GM21367 (cell line): ENCODE measurements at regions not wholly inside any gene's neighbourhood (a gene's known extent, or its start where the extent isn't known, plus 50 kb on each side); places are given as distances from the start of the nearest gene placed in this dataset.

Experiments
- ATAC-seq: cut with Tn5 transposase; IDR thresholded peaks from one replicate; pipeline ENCODE4 v1.9.1; 2021; ENCODE audit not compliant: unreplicated experiment

DNA sequence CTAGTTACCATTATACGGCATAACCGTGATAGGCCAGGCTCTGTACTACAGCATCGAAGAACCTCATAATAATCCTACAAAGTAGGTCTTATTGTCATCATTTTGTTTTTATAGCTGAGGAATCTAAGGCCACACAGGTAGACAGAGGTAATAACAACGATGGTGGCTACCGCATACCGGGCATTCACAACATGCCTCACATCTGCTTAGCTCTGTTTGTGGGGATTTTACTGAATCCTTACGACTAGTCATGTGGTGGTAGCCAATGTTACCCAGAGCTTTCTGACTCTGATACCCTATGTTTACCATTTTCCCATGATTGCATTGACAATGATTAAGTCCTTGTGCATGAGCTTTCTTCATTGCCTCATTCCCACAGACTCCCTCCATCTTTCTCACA, 269.4 kb downstream of the TCF7L2 start:
- no peak for ATAC-seq

DNA sequence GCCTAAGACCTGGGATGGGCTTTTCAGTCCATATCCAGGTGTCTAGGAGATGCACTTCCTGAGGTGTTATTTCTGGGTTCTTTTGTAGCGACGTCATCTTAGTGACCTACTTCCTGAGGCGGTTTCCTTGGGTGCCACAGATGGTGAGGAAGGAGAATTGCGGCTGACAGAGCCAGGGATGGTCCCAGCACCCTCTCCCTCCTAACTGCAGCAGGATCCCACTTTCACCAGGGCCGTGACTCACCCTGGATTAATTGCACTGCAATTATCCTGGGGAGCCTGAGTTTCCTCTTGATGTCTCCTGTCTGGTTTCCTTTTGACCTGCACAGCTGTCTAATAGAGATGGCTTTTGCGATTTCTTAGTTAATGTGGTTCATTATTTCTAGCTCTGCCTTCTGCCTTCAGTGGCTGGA, 271.7 kb downstream of the TCF7L2 start:
- ATAC-seq = no peak

DNA sequence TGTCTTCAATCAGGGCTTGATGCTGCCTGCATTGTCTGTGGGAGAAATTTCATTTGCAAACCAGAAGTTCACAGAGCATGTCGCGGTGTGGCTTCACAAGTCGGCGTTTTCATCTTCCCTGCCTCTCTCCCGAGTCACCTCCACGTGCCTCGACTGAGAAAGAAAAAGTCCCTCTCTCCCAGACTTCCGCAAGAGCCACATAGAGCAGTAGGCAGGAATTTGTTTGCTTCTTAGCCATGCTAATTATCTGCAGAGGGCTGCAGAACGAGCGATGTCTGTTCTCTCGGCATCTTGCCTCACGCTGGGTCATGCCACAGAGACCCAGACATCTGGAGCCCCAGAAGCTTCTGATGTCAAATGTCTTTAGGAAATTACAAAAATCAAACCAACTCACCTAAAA, 272.2 kb downstream of the TCF7L2 start:
- ATAC-seq = no peak

DNA sequence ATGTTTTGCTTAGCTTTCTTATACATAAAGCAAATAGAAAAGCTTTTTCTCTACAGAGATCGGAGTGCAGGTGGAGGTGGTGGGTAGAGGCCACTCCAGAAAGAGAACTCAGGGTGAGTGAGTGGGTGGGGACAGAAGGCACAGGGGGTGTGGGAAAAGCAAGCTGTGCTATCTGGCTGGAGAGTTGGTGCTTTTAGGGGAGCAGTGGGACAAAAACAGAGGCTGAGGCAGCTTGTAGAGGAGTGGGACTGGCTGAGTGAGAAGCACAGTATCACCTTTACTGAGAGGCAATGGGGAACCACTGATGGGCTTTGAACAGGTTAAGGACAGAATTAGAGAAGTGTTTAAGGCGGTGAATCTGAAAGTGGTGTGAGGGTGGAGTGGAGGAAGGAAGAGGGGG, 275.3 kb downstream of the TCF7L2 start:
- ATAC-seq = no peak

DNA sequence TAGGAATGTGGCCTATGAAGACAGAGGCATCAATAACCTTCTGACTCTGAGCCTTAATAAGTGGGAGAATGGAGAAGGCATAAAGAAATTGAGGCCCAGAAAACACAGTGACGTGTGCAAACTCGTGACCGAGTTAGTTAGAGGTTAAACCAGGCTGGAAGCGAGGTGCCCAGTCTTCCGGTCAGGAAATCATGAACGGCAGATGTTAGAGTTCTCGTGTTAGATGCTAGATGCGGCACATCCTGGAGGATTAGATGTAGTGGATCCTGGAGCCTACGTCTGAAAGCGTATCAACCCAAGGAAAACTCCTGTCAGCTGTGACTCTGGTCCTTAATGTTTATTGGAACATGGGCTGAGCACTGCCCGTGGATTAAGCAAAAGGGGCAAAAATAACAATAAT, 275.9 kb downstream of the TCF7L2 start:
- ATAC-seq = no peak

DNA sequence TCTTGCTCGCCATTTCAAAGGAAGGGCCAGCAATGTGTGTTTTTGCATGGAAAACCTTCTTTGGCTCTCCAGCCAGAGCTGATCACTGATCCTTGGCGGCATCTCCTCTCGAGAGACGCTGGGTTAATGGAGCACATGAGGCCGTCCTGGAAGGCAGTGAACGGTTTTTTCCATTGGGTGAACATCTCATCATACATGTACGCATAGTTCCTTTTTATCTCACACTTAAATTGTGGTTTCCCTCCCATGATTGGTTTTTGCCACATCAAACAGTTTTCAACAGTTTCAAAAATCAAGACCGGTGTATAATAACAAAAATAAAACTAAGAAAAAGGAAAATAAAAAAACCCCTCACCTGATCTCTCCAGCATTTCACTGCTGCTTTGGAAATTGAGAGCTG, 276.4 kb downstream of the TCF7L2 start:
- ATAC-seq = no peak

DNA sequence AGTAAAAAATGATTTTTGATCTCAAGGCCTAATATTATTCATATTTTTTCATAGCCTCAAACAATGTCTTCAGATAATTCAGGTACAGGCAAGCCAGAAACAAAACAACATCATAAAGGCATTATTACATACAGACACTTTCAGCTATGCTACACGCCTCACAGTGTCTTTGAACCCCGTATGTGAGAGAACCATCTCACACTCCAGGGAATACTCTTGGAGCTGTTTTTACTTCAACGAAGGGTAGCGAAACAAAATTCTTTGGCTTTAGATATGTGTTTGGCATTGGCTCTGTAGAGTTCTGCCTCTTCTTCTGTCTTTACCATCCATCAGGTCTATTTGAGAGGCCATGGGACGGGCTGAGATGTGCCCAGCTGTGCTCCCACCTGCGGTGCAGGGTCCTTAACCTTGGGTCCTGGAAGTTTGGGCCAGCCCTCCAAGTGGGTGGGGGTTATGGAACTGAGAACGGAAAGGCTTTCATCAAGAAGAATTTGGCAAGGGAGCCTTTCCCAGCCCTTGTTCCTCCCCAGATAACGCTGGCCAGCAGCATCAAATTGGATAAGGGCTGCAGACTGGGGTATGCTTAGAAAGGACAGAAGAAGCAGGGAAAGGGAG, 276.9 kb downstream of the TCF7L2 start:
- no peak for ATAC-seq

DNA sequence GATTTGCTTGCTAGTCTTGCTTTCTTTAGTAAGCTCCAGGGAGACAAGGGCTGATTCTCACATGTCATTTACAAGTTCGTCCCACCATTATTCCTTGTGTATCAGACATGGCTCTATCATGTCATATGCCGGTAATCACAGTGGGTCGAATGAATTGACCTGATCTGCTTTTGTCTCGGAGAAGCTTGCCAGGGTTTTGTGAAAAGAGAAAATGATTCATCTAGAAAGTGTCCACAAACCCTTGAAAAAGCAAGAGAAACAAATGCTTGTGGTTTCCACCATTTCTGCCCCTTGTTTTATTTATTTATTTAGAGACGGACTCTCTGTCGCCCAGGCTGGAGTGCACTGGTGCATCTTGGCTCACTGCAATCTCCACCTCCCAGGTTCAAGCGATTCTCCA, 278.5 kb downstream of the TCF7L2 start:
- ATAC-seq = no peak

DNA sequence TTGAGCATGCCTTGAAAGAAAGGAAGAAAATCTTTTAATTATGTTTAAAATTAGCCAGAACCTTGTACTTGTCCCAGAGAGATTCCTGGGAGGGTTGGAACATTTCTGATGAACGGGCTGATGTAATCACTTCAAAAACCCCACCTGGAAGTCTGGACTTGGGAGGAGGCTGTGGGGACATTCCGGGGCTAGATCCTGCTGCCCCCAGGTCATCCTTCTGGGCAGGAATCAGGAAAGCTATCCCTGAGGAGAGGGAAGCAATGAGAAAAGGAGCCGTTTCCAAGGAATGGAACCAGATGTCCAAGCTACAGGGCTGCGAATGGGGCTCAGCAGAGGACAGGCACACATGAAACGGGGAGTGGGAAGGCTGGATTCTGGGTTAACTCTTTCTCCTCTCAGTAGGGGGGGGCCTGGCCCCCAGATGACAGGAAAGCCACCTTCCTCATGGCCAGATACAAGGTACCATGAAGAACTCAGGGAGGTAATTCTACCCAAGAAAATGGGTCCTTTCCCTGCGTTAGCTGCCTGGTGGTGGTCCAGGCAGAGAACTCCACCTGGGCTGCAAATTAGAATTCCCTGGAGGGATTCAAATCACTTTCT, 280.1 kb downstream of the TCF7L2 start:
- ATAC-seq = no peak

DNA sequence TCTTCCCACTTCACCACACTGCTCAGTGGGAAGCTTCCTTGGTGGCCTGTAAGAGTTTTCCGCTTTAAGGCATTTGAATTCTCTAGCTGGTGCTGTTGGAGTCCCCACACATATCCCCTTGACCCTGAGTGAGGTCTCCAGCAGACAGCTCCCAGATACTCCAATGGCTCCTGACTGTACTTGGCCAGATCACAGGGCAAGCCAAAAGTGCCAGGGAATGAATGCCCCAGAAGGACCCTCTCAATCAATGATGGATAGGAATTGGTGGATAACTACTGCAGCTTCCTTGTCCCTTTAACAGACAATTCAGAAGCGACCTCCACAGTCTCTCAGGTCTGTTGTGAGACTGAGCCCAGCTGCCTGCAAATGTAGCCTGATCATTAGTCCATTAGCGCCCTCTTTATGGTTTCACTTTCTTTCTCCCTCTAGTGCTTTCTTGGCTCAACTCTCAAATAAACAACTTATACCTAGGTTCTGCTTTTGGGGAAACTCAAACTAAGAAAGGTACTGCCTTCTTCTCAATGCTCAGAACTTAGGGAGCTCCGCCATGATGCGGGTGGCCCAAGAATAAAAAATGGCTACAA, 283.0 kb downstream of the TCF7L2 start:
- ATAC-seq = peak; percentile 77

DNA sequence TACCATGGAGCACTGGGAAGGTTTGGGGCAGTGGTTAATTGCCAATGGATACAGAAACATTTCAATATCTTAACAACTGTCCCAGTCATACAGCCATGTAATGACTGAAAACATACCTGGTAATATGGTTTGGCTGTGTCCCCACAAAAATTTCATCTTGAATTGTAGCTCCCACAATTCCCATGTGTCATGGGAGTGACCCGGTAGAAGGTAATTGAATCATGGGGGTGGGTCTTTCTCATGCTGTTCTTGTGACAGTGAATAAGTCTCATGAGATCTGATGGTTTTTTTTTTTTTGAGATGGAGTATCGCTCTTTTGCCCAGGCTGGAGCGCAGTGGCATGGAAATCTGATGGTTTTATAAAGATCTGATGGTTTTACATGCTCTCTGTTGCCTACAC, 284.4 kb downstream of the TCF7L2 start:
- ATAC-seq = no peak

DNA sequence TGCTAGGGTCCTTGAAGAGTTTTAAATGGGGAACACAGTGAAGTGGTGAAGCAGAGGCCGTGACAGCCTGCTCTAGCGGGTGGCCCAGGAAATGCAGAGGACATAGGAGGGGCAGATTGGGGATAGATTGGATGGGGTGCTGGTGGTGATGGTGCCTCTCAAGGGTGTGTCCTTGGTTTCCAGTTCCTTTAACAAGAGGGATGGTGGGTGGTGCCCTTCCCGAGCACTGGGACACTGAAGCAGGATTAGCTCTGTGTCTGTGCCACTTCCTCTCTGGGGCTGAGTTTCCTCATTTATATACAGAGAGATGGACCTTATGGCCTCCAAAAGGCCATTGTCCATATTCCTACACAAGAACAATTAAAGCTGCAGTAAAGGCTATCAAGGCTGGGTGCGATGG, 285.5 kb downstream of the TCF7L2 start:
- no peak for ATAC-seq

DNA sequence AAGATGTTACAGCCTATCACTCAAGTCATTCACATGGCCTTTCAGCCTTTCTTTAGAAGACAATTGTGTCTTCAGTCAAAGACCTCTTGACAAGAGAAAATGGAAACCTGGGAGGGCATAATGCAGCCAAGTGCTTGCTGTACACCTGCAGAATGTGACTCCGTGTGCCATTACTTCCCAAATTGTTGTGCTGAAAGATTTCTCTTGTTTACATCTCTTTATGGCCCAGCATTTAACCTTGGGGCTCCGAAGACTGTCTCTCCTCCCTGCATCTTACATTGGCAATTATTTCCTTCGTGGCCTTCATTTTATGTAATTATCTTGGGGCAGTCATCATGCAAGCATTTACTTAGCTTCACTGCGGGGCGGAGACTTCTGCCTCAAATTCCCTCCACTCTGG, 287.0 kb downstream of the TCF7L2 start:
- no peak for ATAC-seq

DNA sequence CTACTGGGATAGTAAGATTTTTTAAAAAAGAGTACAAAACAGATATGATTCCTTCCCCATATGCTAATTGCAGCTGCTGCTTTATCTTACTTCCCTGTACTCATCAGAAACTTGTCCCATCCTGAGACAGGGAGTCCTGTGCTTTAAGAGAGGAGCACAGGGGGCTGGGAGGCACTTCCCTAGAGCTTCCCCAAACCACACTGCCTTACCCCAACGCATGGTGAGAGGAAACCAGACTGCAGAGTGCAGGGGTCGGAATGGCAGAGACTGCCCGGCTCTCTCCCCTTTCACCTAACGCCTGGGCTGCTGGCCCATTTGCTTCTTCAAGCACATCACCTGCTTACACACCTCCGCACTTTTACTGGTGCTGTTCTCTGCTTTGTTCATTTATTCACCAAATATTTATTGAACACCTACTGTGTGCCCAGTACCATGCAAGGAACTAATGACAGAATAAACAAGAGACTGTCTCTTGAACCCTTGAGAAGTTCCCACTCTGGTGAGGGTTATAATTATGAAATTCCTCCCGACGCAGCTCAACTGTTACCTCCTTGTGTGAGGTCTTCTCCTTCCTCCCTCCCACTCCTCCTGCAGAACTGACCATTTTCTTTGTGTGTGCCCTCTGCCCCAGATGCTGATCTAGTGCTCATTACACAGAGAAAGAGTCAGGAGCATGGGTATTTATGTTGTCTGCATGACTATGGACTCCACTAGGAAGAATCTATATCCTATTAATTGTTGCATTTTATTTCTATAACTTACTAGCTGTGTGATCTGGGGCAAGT, 289.7 kb downstream of the TCF7L2 start:
- ATAC-seq = no peak

DNA sequence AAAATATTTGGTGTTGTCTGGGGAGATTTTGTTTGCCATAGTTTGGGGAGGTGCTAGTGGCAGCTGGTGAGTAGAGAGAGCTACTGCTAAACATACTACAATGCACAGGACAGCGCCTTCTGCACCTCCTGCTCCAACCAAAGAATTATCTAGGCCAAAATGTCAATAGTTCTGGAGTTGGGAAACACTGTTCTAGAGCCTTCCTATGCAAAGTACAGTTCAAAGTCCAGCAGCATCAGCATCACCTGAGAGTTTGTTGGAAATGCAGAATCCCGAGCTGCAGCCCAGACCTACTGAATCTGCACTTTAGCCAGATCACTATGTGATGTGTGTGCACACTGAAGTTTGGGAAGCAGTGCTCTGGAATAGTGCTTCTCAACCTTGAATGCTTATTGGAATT, 290.7 kb downstream of the TCF7L2 start:
- ATAC-seq = no peak

DNA sequence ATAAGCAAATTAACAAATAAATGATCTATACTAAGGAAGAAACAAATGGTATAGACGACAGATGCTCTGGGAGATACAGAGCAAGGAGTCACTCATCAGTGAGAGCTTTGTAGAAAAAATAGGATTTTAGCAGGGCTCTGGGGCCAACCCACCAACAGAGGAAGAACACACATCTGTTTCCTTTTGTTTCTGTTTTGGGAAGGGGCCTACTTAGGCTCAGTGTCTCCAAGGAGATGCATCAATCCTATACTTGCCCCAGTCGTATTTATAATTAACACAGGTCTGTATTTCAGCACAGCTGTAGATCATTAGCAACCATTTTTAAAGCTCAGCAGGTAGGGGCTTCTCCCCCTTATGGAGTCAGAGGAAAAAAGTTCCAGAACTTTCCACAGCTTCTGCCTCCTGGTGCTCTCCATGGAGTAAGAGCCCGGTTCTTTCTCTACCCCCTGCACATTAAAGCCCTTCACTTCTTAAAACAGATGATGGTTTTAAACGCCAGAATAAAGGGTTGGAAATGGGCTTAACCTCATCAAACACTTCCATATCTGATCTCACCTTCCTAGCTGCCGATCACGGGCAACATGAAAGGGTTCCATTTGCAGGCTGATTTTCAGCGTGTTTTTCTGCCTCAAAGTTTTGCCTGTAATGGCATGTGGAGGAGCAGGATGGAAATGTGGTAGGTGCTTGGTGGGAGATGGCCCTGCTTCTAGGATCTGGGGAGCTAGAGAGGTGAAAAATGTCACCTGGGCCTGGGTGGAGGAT, 291.7 kb downstream of the TCF7L2 start:
- no peak for ATAC-seq

DNA sequence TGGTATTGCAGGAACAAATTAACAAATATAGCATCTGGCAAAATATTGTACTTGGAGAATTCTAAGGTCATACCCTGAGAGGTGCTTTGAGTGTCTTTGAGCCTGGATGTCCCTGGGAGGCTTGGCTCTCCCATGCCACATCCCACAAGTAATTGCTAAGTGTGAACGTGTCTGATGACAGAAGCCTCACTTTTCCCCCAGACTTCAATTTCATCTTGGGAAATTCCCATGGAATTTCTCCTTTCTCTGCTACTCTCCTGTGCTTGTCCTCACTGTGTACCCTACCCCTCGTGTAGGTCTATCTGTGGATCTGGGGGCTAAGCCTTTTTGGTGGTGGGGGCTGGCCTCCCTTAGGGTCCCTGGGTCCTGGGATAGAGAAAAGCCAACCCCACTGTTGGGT, 293.3 kb downstream of the TCF7L2 start:
- no peak for ATAC-seq

DNA sequence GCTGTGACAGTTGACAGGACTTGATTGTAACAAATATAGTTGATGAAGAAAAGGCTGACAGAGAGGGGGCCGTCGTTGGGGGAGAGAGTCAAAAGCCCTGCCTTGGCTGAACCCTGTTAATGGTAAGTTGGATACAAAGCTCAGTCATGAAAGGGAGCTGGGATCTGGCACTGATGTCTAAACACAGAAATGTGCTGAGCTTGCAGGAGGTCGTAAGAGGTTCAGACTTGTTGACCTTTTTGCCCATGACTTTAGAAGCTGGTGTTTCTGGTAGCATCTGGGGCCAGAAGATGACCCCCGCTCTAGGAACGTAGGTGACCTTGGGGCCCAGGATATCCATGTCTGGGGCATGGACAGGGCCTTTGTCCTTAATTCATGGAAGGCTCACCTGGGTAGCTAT, 294.7 kb downstream of the TCF7L2 start:
- ATAC-seq = no peak

DNA sequence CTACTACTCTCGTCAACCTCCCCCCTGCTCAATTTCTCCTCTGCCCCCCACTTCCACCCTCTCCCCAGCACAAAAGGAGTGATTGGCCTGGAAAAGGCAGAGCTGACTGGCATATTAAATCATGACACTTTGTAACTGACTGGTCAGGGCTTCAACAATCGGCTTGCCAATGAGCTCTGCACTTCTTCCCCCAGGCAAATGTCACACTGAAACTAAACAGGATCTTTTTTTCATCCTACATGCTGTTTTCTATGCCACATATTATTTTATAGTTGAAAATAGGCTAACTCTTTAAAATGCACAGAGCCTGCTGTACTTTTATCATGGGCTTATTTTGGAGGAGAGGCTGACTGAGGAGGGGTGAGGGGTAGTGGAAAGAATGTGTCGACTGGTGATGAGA, 295.2 kb downstream of the TCF7L2 start:
- no peak for ATAC-seq

DNA sequence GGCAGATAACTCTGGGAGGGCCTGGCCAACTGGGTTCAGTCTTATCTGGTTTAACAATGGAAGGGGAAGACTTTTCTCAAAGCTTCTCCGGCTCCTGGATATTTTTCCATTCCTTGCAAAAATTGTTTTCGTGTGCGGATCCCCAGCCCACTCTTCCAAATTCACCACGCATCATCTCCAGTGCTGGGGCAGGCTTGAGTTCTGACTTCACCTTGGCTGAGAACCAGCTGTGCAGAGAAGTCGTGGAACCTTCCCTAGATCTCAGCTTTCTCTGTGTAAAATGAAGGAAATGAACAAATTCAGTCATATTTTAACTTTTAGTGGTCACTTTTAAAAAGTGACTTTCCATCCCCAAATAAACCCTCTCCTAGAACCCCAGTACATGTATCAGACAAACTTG, 297.0 kb downstream of the TCF7L2 start:
- no peak for ATAC-seq
